GM18498 (cell line): ENCODE measurements at regions not wholly inside any gene's neighbourhood (a gene's known extent, or its start where the extent isn't known, plus 50 kb on each side); places are given as distances from the start of the nearest gene placed in this dataset.

Source experiments
- ATAC-seq: cut with Tn5 transposase; IDR thresholded peaks from one replicate; pipeline ENCODE4 v1.9.1; 2021; ENCODE audit warnings: mild to moderate bottlenecking, moderate library complexity; ENCODE audit not compliant: unreplicated experiment

- no peak for ATAC-seq
Observed at GRCh38 chr1:114342376-114342775, 168.6 kb downstream of the TRIM33 start.

- ATAC-seq = no peak
Observed at GRCh38 chr1:114341856-114342255, 169.1 kb downstream of the TRIM33 start.

- ATAC-seq = no peak
Observed at GRCh38 chr1:114341299-114341698, 169.7 kb downstream of the TRIM33 start.

GRCh38 chr1:114340892-114341291, 170.1 kb downstream of the TRIM33 start:
- no peak for ATAC-seq

- ATAC-seq = no peak
Observed at GRCh38 chr1:114339379-114339778, 171.6 kb downstream of the TRIM33 start.

GRCh38 chr1:114338191-114338890, 172.7 kb downstream of the TRIM33 start:
- no peak for ATAC-seq

GRCh38 chr1:114337417-114337816, 173.6 kb downstream of the TRIM33 start:
- ATAC-seq = no peak

GRCh38 chr1:114336360-114336759, 174.6 kb downstream of the TRIM33 start:
- no peak for ATAC-seq

- ATAC-seq = no peak
Observed at GRCh38 chr1:114335273-114335672, 175.7 kb downstream of the TRIM33 start.

GRCh38 chr1:114334297-114334696, 176.7 kb downstream of the TRIM33 start:
- no peak for ATAC-seq

GRCh38 chr1:114333690-114334089, 177.3 kb downstream of the TRIM33 start:
- ATAC-seq = no peak

- ATAC-seq = peak; percentile 66
Observed at GRCh38 chr1:114331936-114332335, 178.3 kb upstream of the SYT6 start.

GRCh38 chr1:114330451-114330983, 176.8 kb upstream of the SYT6 start:
- no peak for ATAC-seq

- no peak for ATAC-seq
Observed at GRCh38 chr1:114328361-114328904, 174.8 kb upstream of the SYT6 start.

GRCh38 chr1:114324662-114324965, 170.9 kb upstream of the SYT6 start:
- no peak for ATAC-seq

- no peak for ATAC-seq
Observed at GRCh38 chr1:114323959-114324661, 170.4 kb upstream of the SYT6 start.

GRCh38 chr1:114322734-114323133, 169.1 kb upstream of the SYT6 start:
- no peak for ATAC-seq

GRCh38 chr1:114322207-114322606, 168.5 kb upstream of the SYT6 start:
- no peak for ATAC-seq

GRCh38 chr1:114320586-114320985, 166.9 kb upstream of the SYT6 start:
- ATAC-seq = no peak

GRCh38 chr1:114319418-114319817, 165.7 kb upstream of the SYT6 start:
- no peak for ATAC-seq

GRCh38 chr1:114318961-114319360, 165.3 kb upstream of the SYT6 start:
- ATAC-seq = no peak

GRCh38 chr1:114316204-114316603, 162.5 kb upstream of the SYT6 start:
- ATAC-seq = no peak
